ENCODE measurements at regions not wholly inside any gene's neighbourhood (a gene's known extent, or its start where the extent isn't known, plus 50 kb on each side); places are given as distances from the start of the nearest gene placed in this dataset.

DNA sequence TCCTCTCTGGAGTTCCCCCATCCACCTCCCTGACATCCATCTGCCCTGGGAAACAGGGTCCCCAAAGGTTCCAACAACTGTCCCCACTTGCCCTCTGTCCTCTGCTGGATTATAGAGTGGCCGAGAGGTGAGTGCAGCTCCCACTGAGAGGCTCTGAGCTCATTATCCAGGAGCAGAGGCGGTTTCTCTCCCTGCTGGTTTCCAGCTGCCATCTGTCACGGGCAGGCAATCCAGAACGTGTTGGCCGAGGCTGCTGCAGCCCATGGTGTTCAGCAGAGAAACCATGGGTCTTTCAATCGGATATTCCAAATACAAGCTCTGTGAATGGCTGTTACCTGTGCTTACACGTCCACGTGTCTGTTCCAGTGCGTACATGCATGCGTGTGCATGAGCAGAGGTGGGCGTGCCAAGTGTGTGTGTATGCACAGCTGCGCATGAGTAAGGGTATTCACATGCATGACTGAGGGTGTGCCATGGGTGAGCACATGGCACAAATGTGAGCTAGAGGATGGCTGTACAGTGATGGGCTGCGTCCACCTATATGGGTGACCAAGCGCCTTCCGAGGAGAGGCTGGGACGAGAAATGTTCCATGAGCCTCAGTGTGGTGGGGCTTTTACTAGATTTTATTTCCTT lies 183.7 kb upstream of the PMEPA1 start:
- TF ChIP-seq, protein P1, sequence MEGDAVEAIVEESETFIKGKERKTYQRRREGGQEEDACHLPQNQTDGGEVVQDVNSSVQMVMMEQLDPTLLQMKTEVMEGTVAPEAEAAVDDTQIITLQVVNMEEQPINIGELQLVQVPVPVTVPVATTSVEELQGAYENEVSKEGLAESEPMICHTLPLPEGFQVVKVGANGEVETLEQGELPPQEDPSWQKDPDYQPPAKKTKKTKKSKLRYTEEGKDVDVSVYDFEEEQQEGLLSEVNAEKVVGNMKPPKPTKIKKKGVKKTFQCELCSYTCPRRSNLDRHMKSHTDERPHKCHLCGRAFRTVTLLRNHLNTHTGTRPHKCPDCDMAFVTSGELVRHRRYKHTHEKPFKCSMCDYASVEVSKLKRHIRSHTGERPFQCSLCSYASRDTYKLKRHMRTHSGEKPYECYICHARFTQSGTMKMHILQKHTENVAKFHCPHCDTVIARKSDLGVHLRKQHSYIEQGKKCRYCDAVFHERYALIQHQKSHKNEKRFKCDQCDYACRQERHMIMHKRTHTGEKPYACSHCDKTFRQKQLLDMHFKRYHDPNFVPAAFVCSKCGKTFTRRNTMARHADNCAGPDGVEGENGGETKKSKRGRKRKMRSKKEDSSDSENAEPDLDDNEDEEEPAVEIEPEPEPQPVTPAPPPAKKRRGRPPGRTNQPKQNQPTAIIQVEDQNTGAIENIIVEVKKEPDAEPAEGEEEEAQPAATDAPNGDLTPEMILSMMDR (optimal IDR thresholded peaks at IDR 0.05 in 1 of 3, IDR thresholded peaks at IDR 0.05 in 1 of 3, conservative IDR thresholded peaks at IDR 0.05 in 1 of 3; ENCODE audit: extremely low read depth in 1 of 3, insufficient read depth in 2 of 3, low read length in 3 of 3) = no peak
- TF ChIP-seq EZH2 (IDR thresholded peaks at IDR 0.05; ENCODE audit: low read length) = no peak
